Panc1 (cell line): ENCODE measurements at regions not wholly inside any gene's neighbourhood (a gene's known extent, or its start where the extent isn't known, plus 50 kb on each side); places are given as distances from the start of the nearest gene placed in this dataset.

Experiments used
- CTCF ChIP-seq: fragments of 450-650 bp; IDR thresholded peaks from 2 replicates; pipeline ENCODE4 v1.5.1; 2017; ENCODE audit warnings: mild to moderate bottlenecking
- POLR2AphosphoS5 ChIP-seq: IDR thresholded peaks from 2 replicates; pipeline ENCODE4 v1.6.1; 2012; ENCODE audit warnings: mild to moderate bottlenecking, low read depth, low read length, moderate library complexity
- REST ChIP-seq, 2 experiments: IDR thresholded peaks; 2 replicates each; pipeline ENCODE4 v1.6.1; 2011 to 2012; ENCODE audit warnings: low read depth in 2 of 2, control low read depth in 1 of 2, low read length in 1 of 2, mild to moderate bottlenecking in 1 of 2, moderate library complexity in 1 of 2; ENCODE audit not compliant: insufficient read depth in 1 of 2
- SIN3A ChIP-seq: IDR thresholded peaks from 2 replicates; pipeline ENCODE4 v1.6.1; 2012; ENCODE audit warnings: low read depth, mild to moderate bottlenecking, low read length, moderate library complexity, borderline replicate concordance; ENCODE audit not compliant: insufficient read depth
- TCF7L2 ChIP-seq: IDR thresholded peaks from 2 replicates; pipeline ENCODE4 v1.6.1; 2011; ENCODE audit warnings: mild to moderate bottlenecking, low read depth, low read length, inconsistent platforms

GRCh38 chr7:142685877-142686508 is 63.3 kb upstream of the PRSS1 start:
- TF ChIP-seq CTCF (no peak), REST (IDR thresholded peaks at IDR 0.05; ENCODE audit: insufficient read depth in 1 of 2, low read depth in 2 of 2, low read length in 1 of 2) (no peak), POLR2AphosphoS5 (no peak), TCF7L2 (no peak), SIN3A (no peak)
